D721Med (cell line): ENCODE measurements at regions not wholly inside any gene's neighbourhood (a gene's known extent, or its start where the extent isn't known, plus 50 kb on each side); places are given as distances from the start of the nearest gene placed in this dataset.

ENCODE experiments used
- DNase-seq: peaks from one replicate; pipeline ENCODE4 v3.0.0; 2011; ENCODE audit warnings: low spot score; ENCODE audit not compliant: insufficient read length
- FAIRE-seq: peaks from 2 replicates; lab custom pipeline; 2011; peaks lifted over from hg19 to GRCh38; lab: Jason Lieb, UNC
- CTCF ChIP-seq: IDR thresholded peaks from 2 replicates; pipeline ENCODE4 v1.5.1; 2012; ENCODE audit warnings: mild to moderate bottlenecking, control low read depth; ENCODE audit not compliant: insufficient read depth; ENCODE audit errors: missing control alignments

GRCh38 chr18:42177390-42177789, 222.4 kb downstream of the PIK3C3 start:
- FAIRE-seq (no peak), DNase-seq (no peak)
- no peak for TF ChIP-seq CTCF

- no peak for DNase-seq
- TF ChIP-seq CTCF = no peak
- peak; percentile 93 for FAIRE-seq
These were observed 223.5 kb downstream of the PIK3C3 start for GRCh38 chr18:42178376-42179080.

GRCh38 chr18:42179542-42180121, 224.6 kb downstream of the PIK3C3 start:
- FAIRE-seq (peak; percentile 87), DNase-seq (no peak)
- TF ChIP-seq CTCF = no peak

- DNase-seq = no peak
- TF ChIP-seq CTCF = no peak
- no peak for FAIRE-seq
These were observed 226.4 kb downstream of the PIK3C3 start for GRCh38 chr18:42181474-42181873.

GRCh38 chr18:42182728-42183700, 228.0 kb downstream of the PIK3C3 start:
- FAIRE-seq = no peak
- TF ChIP-seq CTCF = no peak
- DNase-seq = no peak

- FAIRE-seq (no peak), DNase-seq (no peak)
- TF ChIP-seq CTCF = no peak
These were observed 228.7 kb downstream of the PIK3C3 start for GRCh38 chr18:42183746-42184145.
